ENCODE measurements at regions not wholly inside any gene's neighbourhood (a gene's known extent, or its start where the extent isn't known, plus 50 kb on each side); places are given as distances from the start of the nearest gene placed in this dataset.

DNA sequence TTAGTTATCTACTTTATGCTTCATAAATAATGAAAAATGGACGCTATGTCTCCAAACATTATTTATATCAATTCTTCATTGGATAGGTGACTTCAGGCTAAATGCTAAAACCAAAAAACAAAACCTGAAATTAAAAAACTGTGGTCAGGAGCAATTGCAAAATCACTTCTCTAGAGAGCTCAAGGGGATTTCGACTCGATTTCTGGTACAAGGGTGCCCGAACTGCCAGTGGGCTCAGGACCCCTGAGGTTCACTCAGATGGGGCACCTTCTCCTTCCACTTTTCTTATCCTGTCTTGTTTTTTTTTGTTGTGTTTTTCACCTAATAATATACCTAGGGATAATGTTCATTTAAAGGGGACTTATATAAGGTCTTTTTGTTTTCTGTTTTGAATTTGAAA is 65.8 kb upstream of the CELF4 start:
- in situ Hi-C loops (cut with HindIII; ENCODE audit: low pct_unique_long_range_greater_than_20kb, low sequenced_read_pairs), result no loop called here
- no peak for DNase-seq (ENCODE audit: low read depth)

GRCh38 chr18:37630334-37630733 is 64.7 kb upstream of the CELF4 start:
- DNase-seq (ENCODE audit: low read depth), result no peak
- in situ Hi-C loops (cut with HindIII; ENCODE audit: low pct_unique_long_range_greater_than_20kb, low sequenced_read_pairs), result no loop called here

DNA sequence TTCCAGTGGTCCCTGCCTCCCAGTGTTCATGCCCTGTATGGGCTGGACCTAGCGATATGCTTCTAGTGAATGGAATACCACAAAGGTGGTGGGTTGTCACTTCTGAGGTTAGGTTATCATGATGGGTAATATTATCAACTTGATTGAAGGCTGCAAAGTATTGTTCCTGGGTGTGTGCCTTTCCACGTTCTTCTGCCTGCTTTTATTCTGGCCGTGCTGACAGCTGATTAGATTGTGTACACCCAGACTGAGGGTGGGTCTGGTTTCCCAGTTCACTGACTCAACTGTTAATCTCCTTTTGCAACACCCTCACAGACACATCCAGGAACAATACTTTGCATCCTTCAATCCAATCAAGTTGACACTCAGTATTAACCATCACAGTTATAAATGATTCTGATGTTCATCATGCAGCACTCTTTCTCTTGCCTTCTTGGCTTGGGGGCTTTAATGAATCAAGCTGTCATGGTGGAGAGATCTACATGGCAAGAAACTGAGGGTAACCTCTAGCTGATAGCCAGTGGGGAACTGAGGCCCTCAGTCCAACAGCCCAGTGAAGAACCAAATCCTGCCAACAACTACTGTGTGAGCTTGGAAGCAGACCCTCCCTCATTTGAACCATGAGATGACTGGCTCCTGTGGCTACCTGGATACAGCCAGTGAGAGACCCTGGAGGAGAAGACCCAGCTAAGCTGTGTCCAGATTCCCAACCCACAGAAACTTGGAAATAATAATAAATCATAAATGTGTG is 63.0 kb upstream of the CELF4 start:
- in situ Hi-C loops (cut with HindIII; ENCODE audit: low pct_unique_long_range_greater_than_20kb, low sequenced_read_pairs), result no loop called here
- DNase-seq (ENCODE audit: low read depth), result no peak

GRCh38 chr18:37624318-37624717 is 58.7 kb upstream of the CELF4 start:
- in situ Hi-C loops (cut with HindIII; ENCODE audit: low pct_unique_long_range_greater_than_20kb, low sequenced_read_pairs), result no loop called here
- DNase-seq (ENCODE audit: low read depth), result no peak

DNA sequence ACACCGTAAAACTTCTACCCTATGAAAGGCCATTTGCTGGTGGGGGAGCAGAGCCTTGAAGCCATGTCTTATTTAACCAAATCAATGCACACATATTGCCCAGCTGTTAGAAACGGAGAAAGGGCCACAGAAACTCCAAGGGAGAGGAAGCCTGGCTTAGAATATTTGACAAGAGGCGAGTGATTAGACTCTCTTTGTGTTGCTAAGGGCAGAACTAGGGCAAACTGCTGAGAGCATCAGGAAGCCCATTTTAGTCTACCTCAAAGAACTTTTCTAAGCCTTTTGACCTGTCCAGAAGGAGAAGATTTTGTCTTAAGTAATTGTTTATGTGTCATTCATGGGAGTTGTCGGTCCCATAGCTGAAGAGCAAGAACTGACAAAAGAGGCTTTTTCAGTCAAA is 54.4 kb upstream of the CELF4 start:
- no peak for DNase-seq (ENCODE audit: low read depth)
- in situ Hi-C loops (cut with HindIII; ENCODE audit: low pct_unique_long_range_greater_than_20kb, low sequenced_read_pairs), result no loop called here

DNA sequence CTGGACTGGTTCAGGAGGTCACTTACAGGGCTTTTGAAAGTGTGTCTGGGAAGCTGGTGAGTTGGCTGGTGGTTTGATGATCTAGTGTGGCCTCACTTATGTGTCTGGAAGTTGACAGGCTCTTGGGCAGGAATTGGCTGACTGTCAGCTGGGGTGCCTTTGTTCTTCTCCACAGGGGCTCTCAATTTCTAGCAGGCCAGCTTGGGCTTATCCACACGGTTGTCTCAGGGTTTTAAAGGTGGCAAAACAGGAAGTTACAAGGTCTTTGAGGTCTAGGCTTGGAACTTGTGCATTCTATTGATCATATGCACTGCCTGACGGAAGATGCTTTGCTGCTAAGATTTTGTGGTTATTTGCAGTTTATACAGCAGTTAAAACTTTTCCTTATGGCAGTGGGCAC is 52.0 kb upstream of the CELF4 start:
- in situ Hi-C loops (cut with HindIII; ENCODE audit: low pct_unique_long_range_greater_than_20kb, low sequenced_read_pairs), result no loop called here
- no peak for DNase-seq (ENCODE audit: low read depth)

All from Caki2 (cell line).